Gastrocnemius medialis (tissue), 4 donors: ENCODE measurements at regions not wholly inside any gene's neighbourhood (a gene's known extent, or its start where the extent isn't known, plus 50 kb on each side); places are given as distances from the start of the nearest gene placed in this dataset.

ENCODE experiments used
- POLR2A ChIP-seq, 2 donors: fragments of 450-650 bp; IDR thresholded peaks; one replicate each; pipeline ENCODE4 v1.6.1; 2017; ENCODE audit warnings: antibody characterized with exemption in 2 of 2, mild to moderate bottlenecking in 2 of 2, moderate library complexity in 2 of 2
- TF ChIP-seq, protein P1 (sequence below), 5 experiments: fragments of 450-650 bp in 3 of 5; fragments of 200-600 bp in 2 of 5; sonication (generic) in 2 of 5; IDR thresholded peaks in 4 of 5; conservative IDR thresholded peaks in 1 of 5; 1 replicate in 4 of 5; 2 replicates in 1 of 5; pipeline ENCODE4 v1.5.1; 2016 to 2019; ENCODE audit warnings: antibody characterized with exemption in 5 of 5, mild to moderate bottlenecking in 3 of 5, moderate library complexity in 3 of 5

DNA sequence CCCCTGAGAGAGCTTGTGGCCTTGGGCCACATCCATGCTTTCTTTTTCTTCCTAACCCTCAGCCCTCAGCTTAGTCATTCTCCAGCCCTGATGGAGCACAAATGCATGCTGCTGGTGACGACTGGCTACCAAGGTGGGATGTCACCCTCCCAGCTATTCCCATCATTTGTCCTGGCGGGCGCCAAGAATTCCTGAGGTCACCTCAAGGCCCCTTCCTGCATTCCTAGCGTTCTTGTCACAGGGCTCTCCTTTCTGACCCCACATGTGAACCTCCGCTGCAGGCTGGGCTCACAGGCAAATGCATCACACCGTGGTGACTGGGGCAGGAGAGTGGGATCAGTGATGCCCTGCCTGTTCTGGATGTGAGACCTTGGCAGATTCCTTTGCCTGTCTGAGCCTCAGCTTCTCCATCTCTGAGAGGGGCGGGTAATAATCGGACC, 53.4 kb upstream of the IFFO2 start:
- TF ChIP-seq, protein P1, sequence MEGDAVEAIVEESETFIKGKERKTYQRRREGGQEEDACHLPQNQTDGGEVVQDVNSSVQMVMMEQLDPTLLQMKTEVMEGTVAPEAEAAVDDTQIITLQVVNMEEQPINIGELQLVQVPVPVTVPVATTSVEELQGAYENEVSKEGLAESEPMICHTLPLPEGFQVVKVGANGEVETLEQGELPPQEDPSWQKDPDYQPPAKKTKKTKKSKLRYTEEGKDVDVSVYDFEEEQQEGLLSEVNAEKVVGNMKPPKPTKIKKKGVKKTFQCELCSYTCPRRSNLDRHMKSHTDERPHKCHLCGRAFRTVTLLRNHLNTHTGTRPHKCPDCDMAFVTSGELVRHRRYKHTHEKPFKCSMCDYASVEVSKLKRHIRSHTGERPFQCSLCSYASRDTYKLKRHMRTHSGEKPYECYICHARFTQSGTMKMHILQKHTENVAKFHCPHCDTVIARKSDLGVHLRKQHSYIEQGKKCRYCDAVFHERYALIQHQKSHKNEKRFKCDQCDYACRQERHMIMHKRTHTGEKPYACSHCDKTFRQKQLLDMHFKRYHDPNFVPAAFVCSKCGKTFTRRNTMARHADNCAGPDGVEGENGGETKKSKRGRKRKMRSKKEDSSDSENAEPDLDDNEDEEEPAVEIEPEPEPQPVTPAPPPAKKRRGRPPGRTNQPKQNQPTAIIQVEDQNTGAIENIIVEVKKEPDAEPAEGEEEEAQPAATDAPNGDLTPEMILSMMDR (IDR thresholded peaks at IDR 0.05 in 4 of 5, conservative IDR thresholded peaks at IDR 0.05 in 1 of 5): no peak
- no peak for TF ChIP-seq POLR2A (IDR thresholded peaks at IDR 0.05)
